Uterus (tissue), 3 donors: ENCODE measurements at regions not wholly inside any gene's neighbourhood (a gene's known extent, or its start where the extent isn't known, plus 50 kb on each side); places are given as distances from the start of the nearest gene placed in this dataset.

Experiments
- DNase-seq, 2 donors: peaks; one replicate each; pipeline ENCODE4 v3.0.0-alpha.2; 2019 to 2020
- H3K27ac ChIP-seq, 2 donors: fragments of 200-600 bp; sonication (generic); 1 replicate in 1 of 2; 2 replicates in 1 of 2; pipeline ENCODE4 v1.5.1; 2016 to 2018
- H3K27me3 ChIP-seq, 2 donors: fragments of 200-600 bp; sonication (generic); one replicate each; pipeline ENCODE4 v1.5.1; 2018 to 2019; ENCODE audit warnings: control low read depth in 1 of 2
- H3K36me3 ChIP-seq, 2 donors: fragments of 200-600 bp; sonication (generic); one replicate each; pipeline ENCODE4 v1.5.1; 2019; ENCODE audit warnings: control low read depth in 1 of 2
- H3K4me1 ChIP-seq, 2 donors: fragments of 200-600 bp; sonication (generic); one replicate each; pipeline ENCODE4 v1.5.1; 2018 to 2019; ENCODE audit warnings: control low read depth in 1 of 2
- H3K4me3 ChIP-seq, 2 donors: fragments of 200-600 bp; sonication (generic); 1 replicate in 1 of 2; 2 replicates in 1 of 2; pipeline ENCODE4 v1.5.1; 2018 to 2019; ENCODE audit warnings: mild to moderate bottlenecking in 1 of 2
- H3K9me3 ChIP-seq, 2 donors: fragments of 200-600 bp; sonication (generic); one replicate each; pipeline ENCODE4 v1.5.1; 2019; ENCODE audit warnings: control low read depth in 1 of 2
- POLR2A ChIP-seq, 2 donors: fragments of 450-650 bp; IDR thresholded peaks; one replicate each; pipeline ENCODE4 v1.6.1; 2016; ENCODE audit warnings: antibody characterized with exemption in 2 of 2, mild to moderate bottlenecking in 1 of 2, moderate library complexity in 1 of 2
- intact Hi-C: fragments of 100-400 bp; cut with DNase I; formaldehyde crosslinking; loops from one replicate; pipeline ENCODE4 v1.15.1; 2023; ENCODE audit warnings: low total_unique reads
- TF ChIP-seq, protein P1 (sequence below), 4 experiments: fragments of 200-600 bp in 2 of 4; fragments of 450-650 bp in 2 of 4; sonication (generic) in 2 of 4; IDR thresholded peaks; one replicate each; pipeline ENCODE4 v1.5.1; 2016 to 2019; ENCODE audit warnings: antibody characterized with exemption in 4 of 4, mild to moderate bottlenecking in 2 of 4, moderate library complexity in 1 of 4
- donor health status: DM: yes; HTN: yes; CAD: no.

DNA sequence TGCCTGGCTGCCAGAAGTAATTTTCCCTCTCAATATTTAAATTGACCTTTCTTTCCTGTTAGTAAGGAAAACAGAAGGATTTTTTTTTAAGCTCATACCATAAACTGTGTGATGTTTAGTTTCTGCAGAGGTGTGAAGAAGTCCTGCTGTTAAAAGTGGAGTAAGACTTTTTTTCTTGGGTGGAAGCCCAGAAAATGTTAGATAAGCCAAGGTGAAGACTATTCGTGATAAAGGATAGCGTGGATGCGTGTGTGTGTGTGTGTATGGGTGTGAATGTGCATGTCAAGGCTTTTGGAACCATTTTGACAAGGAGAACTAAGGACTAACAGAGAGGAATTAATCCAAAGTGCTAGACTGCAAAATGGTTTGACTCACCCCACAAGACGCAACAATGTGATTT lies 152.9 kb upstream of the SEL1L start:
- TF ChIP-seq, protein P1, sequence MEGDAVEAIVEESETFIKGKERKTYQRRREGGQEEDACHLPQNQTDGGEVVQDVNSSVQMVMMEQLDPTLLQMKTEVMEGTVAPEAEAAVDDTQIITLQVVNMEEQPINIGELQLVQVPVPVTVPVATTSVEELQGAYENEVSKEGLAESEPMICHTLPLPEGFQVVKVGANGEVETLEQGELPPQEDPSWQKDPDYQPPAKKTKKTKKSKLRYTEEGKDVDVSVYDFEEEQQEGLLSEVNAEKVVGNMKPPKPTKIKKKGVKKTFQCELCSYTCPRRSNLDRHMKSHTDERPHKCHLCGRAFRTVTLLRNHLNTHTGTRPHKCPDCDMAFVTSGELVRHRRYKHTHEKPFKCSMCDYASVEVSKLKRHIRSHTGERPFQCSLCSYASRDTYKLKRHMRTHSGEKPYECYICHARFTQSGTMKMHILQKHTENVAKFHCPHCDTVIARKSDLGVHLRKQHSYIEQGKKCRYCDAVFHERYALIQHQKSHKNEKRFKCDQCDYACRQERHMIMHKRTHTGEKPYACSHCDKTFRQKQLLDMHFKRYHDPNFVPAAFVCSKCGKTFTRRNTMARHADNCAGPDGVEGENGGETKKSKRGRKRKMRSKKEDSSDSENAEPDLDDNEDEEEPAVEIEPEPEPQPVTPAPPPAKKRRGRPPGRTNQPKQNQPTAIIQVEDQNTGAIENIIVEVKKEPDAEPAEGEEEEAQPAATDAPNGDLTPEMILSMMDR (IDR thresholded peaks at IDR 0.05): no peak
- TF ChIP-seq POLR2A (IDR thresholded peaks at IDR 0.05): no peak
- no peak overlapping the region for H3K27ac ChIP-seq
- H3K4me1 ChIP-seq: no peaks in the 10 kb centered on the region
- no peaks in the 10 kb centered on the region for H3K27me3 ChIP-seq
- H3K36me3 ChIP-seq: no peaks in the 10 kb centered on the region
- no peak overlapping the region for H3K4me3 ChIP-seq
- DNase-seq: no peak
- intact Hi-C loops: no loop called here
- no peaks in the 10 kb centered on the region for H3K9me3 ChIP-seq

DNA sequence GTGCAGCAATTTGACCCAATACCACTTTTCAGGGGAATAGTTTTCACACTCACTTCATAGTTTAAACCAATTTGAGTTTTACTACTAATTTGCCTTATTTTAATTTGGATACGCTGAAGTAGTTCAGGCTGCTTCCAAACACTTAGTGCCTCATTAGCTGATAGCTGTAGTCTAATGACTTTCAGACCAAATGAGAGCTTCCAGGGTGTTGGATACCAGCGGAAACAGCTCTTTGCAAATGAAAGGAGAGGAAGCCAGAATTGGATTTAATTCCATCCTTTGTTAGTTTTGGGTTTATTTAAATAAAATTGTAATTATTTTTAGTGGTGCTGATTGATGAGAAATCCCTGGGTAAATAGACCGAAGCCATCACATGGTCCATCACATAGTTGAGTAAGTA lies 158.3 kb upstream of the SEL1L start:
- Histone ChIP-seq H3K4me3 (no peak overlapping the region), H3K27me3 (no peaks in the 10 kb centered on the region)
- DNase-seq: no peak

DNA sequence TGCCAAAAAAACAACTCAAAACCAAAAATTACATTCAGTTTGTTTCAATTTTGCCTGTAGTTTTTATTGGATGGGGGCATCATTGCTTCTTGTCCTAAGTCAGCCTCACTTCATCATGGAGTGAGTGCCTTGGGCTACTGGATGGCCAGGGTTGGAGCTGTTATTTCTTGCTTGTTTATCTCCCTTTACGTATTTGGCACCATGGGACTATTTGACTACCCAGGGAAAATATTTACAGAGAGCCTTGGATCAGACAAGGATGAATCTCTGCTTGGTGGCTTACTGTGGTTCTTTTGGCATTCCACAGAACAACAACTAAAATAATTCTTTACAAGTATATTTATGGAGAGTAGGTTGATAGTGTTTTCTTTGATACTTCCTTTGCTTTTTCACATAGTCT lies 160.8 kb upstream of the SEL1L start:
- Histone ChIP-seq H3K27ac (no peak overlapping the region), H3K4me3 (no peak overlapping the region), H3K36me3 (no peaks in the 10 kb centered on the region), H3K4me1 (no peaks in the 10 kb centered on the region), H3K9me3 (no peaks in the 10 kb centered on the region), H3K27me3 (no peaks in the 10 kb centered on the region)
- no peak for DNase-seq
- TF ChIP-seq, protein P1 (IDR thresholded peaks at IDR 0.05): no peak
- TF ChIP-seq POLR2A (IDR thresholded peaks at IDR 0.05): no peak
- intact Hi-C loops: no loop called here

More for the DNA sequence above, 158.3 kb upstream of the SEL1L start:
- intact Hi-C loops: no loop called here
- Histone ChIP-seq H3K4me1 (no peaks in the 10 kb centered on the region), H3K9me3 (no peaks in the 10 kb centered on the region), H3K27ac (no peak overlapping the region), H3K36me3 (no peaks in the 10 kb centered on the region)
- no peak for TF ChIP-seq POLR2A (IDR thresholded peaks at IDR 0.05)
- TF ChIP-seq, protein P1 (IDR thresholded peaks at IDR 0.05): no peak

DNA sequence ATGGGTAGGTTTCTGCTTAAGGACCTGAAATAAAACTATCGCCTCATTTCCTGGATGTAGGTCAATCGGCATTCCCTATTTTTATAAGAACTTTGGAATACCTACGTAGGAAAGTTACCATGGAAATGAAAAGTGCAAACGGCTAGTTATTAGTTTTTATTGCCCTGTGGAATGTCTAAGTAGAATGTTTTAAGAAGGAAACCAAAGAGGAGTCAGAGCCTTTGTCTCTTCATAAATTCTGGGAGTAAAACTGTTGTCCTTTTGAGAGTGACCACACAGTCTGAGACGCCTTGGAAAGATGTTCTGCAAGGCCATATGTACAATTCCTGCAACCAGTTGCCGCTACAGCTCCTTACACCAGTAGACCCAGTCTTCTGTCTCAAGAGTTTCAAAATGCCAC lies 176.0 kb upstream of the SEL1L start:
- H3K27ac ChIP-seq: no peak overlapping the region
- TF ChIP-seq, protein P1 (IDR thresholded peaks at IDR 0.05): no peak
- no peak for TF ChIP-seq POLR2A (IDR thresholded peaks at IDR 0.05)
- no peak for DNase-seq
- no peaks in the 10 kb centered on the region for H3K4me1 ChIP-seq
- H3K9me3 ChIP-seq: no peaks in the 10 kb centered on the region
- intact Hi-C loops: no loop called here
- H3K4me3 ChIP-seq: no peak overlapping the region
- no peaks in the 10 kb centered on the region for H3K27me3 ChIP-seq
- no peaks in the 10 kb centered on the region for H3K36me3 ChIP-seq

DNA sequence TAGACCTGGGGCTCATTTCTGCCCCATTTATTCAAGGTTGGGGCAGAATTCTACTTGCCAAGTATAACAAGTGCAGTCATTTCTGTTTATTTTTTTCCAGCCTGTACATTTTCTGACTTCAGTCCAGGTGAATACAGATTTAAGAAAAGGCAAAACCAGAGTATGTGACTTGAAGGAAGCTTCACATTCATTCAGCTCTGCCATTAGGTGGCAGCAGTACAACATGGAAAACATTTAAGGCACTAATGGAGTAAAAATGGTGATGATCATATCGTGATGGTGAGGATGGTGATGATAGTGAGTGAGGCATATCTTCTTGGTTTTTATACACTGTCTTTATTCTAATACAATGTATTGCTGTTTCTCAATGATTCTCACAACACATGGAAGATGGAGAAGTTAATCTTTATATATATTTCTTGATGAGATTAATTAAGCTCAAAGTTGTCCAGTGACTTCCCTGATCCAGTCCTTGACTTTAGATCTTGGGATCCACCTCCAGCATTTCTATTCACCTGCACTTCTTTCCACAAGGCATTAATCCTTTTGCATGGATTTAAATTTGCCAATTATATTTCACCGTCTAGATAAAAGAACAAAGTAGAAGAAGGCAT lies 176.7 kb upstream of the SEL1L start:
- Histone ChIP-seq H3K4me1 (no peaks in the 10 kb centered on the region), H3K4me3 (no peak overlapping the region), H3K36me3 (no peaks in the 10 kb centered on the region), H3K27ac (no peak overlapping the region), H3K27me3 (no peaks in the 10 kb centered on the region), H3K9me3 (no peaks in the 10 kb centered on the region)
- intact Hi-C loops: no loop called here
- TF ChIP-seq, protein P1 (IDR thresholded peaks at IDR 0.05): peak in 3 of 4 experiments; percentile 31 to 36 (median 34)
- TF ChIP-seq POLR2A (IDR thresholded peaks at IDR 0.05): no peak
- no peak for DNase-seq
